MM.1S (cell line): ENCODE measurements at regions not wholly inside any gene's neighbourhood (a gene's known extent, or its start where the extent isn't known, plus 50 kb on each side); places are given as distances from the start of the nearest gene placed in this dataset.
"Not testable (repeated sequence)": the region's sequence is repeated elsewhere in the genome, so short reads cannot be mapped to it uniquely, and the experiment has no call there.

Source experiments
- DNase-seq: peaks from one replicate; pipeline ENCODE4 v3.0.0-alpha.2; 2015
- H2AFZ ChIP-seq: fragments of 300-600 bp; sonication (generic); 2 replicates; pipeline ENCODE4 v1.6.0; 2016; ENCODE audit warnings: antibody characterized with exemption, low read length
- H3F3A ChIP-seq: fragments of 300-600 bp; sonication (generic); 2 replicates; pipeline ENCODE4 v1.6.1; 2016; ENCODE audit warnings: mild to moderate bottlenecking, antibody characterized with exemption, low read length, moderate library complexity, mixed read lengths; ENCODE audit not compliant: insufficient read depth
- H3K27ac ChIP-seq: fragments of 300-600 bp; sonication (generic); 2 replicates; pipeline ENCODE4 v1.5.1; 2016; ENCODE audit warnings: mild to moderate bottlenecking, low read length
- H3K27me3 ChIP-seq: fragments of 300-600 bp; sonication (generic); replicated peaks from 2 replicates; pipeline ENCODE4 v1.6.0; 2016; ENCODE audit warnings: low read length; ENCODE audit not compliant: insufficient read depth
- H3K36me3 ChIP-seq: fragments of 300-600 bp; sonication (generic); replicated peaks from 2 replicates; pipeline ENCODE4 v1.6.1; 2016; ENCODE audit warnings: mild to moderate bottlenecking, low read length, mixed read lengths; ENCODE audit not compliant: insufficient read depth
- H3K4me1 ChIP-seq: fragments of 300-600 bp; sonication (generic); 2 replicates; pipeline ENCODE4 v1.6.1; 2016; ENCODE audit warnings: low read length, mixed read lengths
- H3K4me2 ChIP-seq: fragments of 300-600 bp; sonication (generic); 2 replicates; pipeline ENCODE4 v1.6.0; 2016; ENCODE audit warnings: low read depth, low read length
- H3K4me3 ChIP-seq: fragments of 300-600 bp; sonication (generic); 2 replicates; pipeline ENCODE4 v1.5.1; 2016; ENCODE audit warnings: low read length, mixed read lengths
- H3K79me2 ChIP-seq: fragments of 300-600 bp; sonication (generic); 2 replicates; pipeline ENCODE4 v1.6.1; 2016; ENCODE audit warnings: mixed run types, low read length, mixed read lengths
- H3K9ac ChIP-seq: fragments of 300-600 bp; sonication (generic); 2 replicates; pipeline ENCODE4 v1.6.1; 2016; ENCODE audit warnings: low read length, mixed read lengths
- H3K9me2 ChIP-seq: fragments of 300-600 bp; sonication (generic); replicated peaks from 2 replicates; pipeline ENCODE4 v1.6.1; 2016; ENCODE audit warnings: mild to moderate bottlenecking, low read length, mixed read lengths; ENCODE audit not compliant: insufficient read depth
- H3K9me3 ChIP-seq: fragments of 300-600 bp; sonication (generic); replicated peaks from 2 replicates; pipeline ENCODE4 v1.6.1; 2016; ENCODE audit warnings: mild to moderate bottlenecking, low read length, mixed read lengths; ENCODE audit not compliant: insufficient read depth
- H4K20me1 ChIP-seq: fragments of 300-600 bp; sonication (generic); 2 replicates; pipeline ENCODE4 v1.6.1; 2016; ENCODE audit warnings: mild to moderate bottlenecking, low read length, moderate library complexity, mixed read lengths; ENCODE audit not compliant: insufficient read depth
- EZH2 ChIP-seq: fragments of 300-600 bp; sonication (generic); optimal IDR thresholded peaks from 2 replicates; pipeline ENCODE3; 2017; ENCODE audit warnings: low read depth, mild to moderate bottlenecking, antibody characterized with exemption, low read length, mixed read lengths
- EZH2phosphoT487 ChIP-seq: fragments of 300-600 bp; sonication (generic); IDR thresholded peaks from 2 replicates; pipeline ENCODE4 v1.6.1; 2018; ENCODE audit warnings: antibody characterized with exemption, low read length
- TF ChIP-seq, protein P1 (sequence below): fragments of 300-600 bp; sonication (generic); IDR thresholded peaks from 2 replicates; pipeline ENCODE4 v1.5.1; 2016; ENCODE audit warnings: antibody characterized with exemption, low read length, mixed read lengths

DNA sequence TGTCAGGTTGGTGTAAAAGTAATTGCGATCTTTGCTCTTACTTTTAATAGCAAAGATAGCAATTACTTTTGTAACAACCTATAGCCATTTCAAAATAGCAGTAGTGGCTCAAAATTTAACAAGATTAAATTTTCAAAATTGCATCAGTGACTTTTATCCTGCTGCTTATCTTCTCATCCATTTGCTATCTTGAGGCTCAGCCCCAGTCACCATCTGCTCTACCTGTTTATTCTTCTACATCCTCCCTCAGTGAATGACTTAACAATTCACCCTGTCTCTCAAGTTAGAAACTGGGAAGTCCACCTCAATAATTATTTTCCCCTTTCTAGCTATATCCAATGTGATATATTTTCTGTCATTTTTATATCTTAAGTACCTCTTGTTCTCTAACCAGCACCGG lies 148.6 kb upstream of the ZNF804A start:
- H2AFZ ChIP-seq = no peak overlapping the region
- H3K27ac ChIP-seq = no peak overlapping the region
- no peak overlapping the region for H3K9ac ChIP-seq

DNA sequence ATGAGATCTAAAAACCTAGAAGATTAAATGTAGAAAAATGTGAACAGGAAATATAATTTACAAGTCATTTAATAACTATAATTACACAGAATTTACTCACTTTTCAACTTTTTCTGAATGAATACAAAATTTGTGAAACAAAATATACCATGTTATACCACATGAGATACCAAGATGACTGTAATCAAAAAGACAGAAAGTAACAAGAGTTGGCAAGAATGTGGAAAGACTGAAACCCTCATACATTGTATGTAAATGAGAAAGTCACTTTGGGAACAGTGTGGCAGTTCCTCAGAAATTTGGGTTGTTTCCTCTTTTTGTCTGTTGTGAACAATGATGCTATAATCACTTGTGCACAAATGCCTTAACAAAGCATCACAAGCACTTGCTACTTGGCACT lies 145.4 kb upstream of the ZNF804A start:
- no peak for DNase-seq
- no peaks in the 10 kb centered on the region for H3K9me2 ChIP-seq
- H3K4me1 ChIP-seq = no peaks in the 10 kb centered on the region
- no peaks in the 10 kb centered on the region for H3K36me3 ChIP-seq
- no peaks in the 10 kb centered on the region for H3K9me3 ChIP-seq
- H3F3A ChIP-seq = no peaks in the 10 kb centered on the region
- no peak overlapping the region for H3K4me3 ChIP-seq
- no peaks in the 10 kb centered on the region for H3K79me2 ChIP-seq
- H3K27me3 ChIP-seq = no peaks in the 10 kb centered on the region
- no peak overlapping the region for H2AFZ ChIP-seq
- H3K27ac ChIP-seq = no peak overlapping the region
- TF ChIP-seq EZH2 (no peak), EZH2phosphoT487 (no peak)
- TF ChIP-seq, protein P1, sequence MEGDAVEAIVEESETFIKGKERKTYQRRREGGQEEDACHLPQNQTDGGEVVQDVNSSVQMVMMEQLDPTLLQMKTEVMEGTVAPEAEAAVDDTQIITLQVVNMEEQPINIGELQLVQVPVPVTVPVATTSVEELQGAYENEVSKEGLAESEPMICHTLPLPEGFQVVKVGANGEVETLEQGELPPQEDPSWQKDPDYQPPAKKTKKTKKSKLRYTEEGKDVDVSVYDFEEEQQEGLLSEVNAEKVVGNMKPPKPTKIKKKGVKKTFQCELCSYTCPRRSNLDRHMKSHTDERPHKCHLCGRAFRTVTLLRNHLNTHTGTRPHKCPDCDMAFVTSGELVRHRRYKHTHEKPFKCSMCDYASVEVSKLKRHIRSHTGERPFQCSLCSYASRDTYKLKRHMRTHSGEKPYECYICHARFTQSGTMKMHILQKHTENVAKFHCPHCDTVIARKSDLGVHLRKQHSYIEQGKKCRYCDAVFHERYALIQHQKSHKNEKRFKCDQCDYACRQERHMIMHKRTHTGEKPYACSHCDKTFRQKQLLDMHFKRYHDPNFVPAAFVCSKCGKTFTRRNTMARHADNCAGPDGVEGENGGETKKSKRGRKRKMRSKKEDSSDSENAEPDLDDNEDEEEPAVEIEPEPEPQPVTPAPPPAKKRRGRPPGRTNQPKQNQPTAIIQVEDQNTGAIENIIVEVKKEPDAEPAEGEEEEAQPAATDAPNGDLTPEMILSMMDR = no peak
- no peak overlapping the region for H3K9ac ChIP-seq
- H3K4me2 ChIP-seq = no peak overlapping the region
- H4K20me1 ChIP-seq = no peaks in the 10 kb centered on the region

More for the DNA sequence above, 148.6 kb upstream of the ZNF804A start:
- Histone ChIP-seq H3K4me2 (no peak overlapping the region), H3K4me3 (no peak overlapping the region), H3K27me3 (no peaks in the 10 kb centered on the region), H3K79me2 (no peaks in the 10 kb centered on the region), H3K4me1 (peaks cover 14% of the 10 kb centered on the region), H3F3A (peaks cover 9% of the 10 kb centered on the region), H3K9me2 (no peaks in the 10 kb centered on the region), H3K9me3 (no peaks in the 10 kb centered on the region), H4K20me1 (no peaks in the 10 kb centered on the region), H3K36me3 (no peaks in the 10 kb centered on the region)
- TF ChIP-seq, protein P1 = no peak
- no peak for TF ChIP-seq EZH2
- TF ChIP-seq EZH2phosphoT487 = no peak
- no peak for DNase-seq

DNA sequence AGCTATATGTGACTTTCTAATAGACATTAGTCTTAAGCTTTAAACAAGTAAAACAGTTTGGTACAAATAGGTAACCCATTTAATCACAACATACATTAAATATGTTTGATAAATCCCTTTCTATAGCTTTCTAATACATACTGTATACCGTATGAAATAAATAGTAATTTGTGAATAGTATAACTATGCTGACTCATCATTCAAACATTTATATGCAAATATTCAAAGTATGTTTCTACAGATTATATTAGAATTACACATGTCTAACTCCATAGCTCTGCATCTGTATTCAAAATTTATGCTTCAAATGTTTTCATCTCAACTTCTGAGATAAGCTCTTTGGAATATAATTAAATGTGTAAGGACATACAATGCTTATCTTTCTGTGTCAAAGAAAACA lies 142.7 kb upstream of the ZNF804A start:
- Histone ChIP-seq H3K79me2 (no peaks in the 10 kb centered on the region), H3K36me3 (no peaks in the 10 kb centered on the region), H3K9me3 (no peaks in the 10 kb centered on the region), H3K4me1 (no peaks in the 10 kb centered on the region), H2AFZ (no peak overlapping the region), H3K4me2 (no peak overlapping the region), H3K9me2 (no peaks in the 10 kb centered on the region), H4K20me1 (no peaks in the 10 kb centered on the region), H3F3A (no peaks in the 10 kb centered on the region), H3K27me3 (no peaks in the 10 kb centered on the region), H3K9ac (no peak overlapping the region), H3K27ac (no peak overlapping the region), H3K4me3 (no peak overlapping the region)
- TF ChIP-seq, protein P1 = no peak
- TF ChIP-seq EZH2phosphoT487 = no peak
- no peak for TF ChIP-seq EZH2
- DNase-seq = no peak

DNA sequence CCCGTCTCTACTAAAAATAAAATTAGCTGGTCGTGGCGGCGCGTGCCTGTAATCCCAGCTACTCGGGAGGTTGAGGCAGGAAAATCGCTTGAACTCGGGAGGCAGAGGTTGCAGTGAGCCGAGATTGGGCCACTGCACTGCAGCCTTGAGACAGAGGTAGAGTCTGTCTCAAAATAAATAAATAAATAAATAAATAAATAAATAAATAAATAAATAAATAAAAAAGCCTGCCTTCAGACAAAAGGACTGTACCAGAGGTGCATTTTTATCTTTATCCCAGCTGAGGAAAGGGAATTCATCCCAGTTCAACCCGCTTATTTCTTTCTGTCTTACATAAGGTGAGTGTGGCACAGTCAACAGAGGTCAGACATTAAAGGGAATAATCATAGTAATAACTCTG lies 141.6 kb upstream of the ZNF804A start:
- H3K4me1 ChIP-seq, H3K27me3 ChIP-seq, H3F3A ChIP-seq, H3K9me2 ChIP-seq, H3K79me2 ChIP-seq, H3K9ac ChIP-seq, H3K27ac ChIP-seq, H3K4me3 ChIP-seq, H4K20me1 ChIP-seq, H3K4me2 ChIP-seq, H3K36me3 ChIP-seq, H2AFZ ChIP-seq, H3K9me3 ChIP-seq, DNase-seq: not testable (repeated sequence)
